KMS-11 (cell line): ENCODE measurements at regions not wholly inside any gene's neighbourhood (a gene's known extent, or its start where the extent isn't known, plus 50 kb on each side); places are given as distances from the start of the nearest gene placed in this dataset.

ENCODE experiments used
- H2AFZ ChIP-seq: fragments of 200-600 bp; sonication (generic); 2 replicates; pipeline ENCODE4 v1.6.1; 2016; ENCODE audit warnings: antibody characterized with exemption, mixed run types, low read depth
- H3K27ac ChIP-seq: fragments of 200-600 bp; sonication (generic); 2 replicates; pipeline ENCODE4 v1.6.1; 2016; ENCODE audit warnings: mild to moderate bottlenecking, mixed run types
- H3K27me3 ChIP-seq: fragments of 200-600 bp; sonication (generic); 2 replicates; pipeline ENCODE4 v1.6.1; 2017; ENCODE audit warnings: mild to moderate bottlenecking, low read depth, mixed run types, moderate library complexity; ENCODE audit not compliant: insufficient read depth
- H3K36me3 ChIP-seq: fragments of 200-600 bp; sonication (generic); 2 replicates; pipeline ENCODE4 v1.6.1; 2017; ENCODE audit warnings: mild to moderate bottlenecking, mixed run types; ENCODE audit not compliant: insufficient read depth
- H3K4me1 ChIP-seq: fragments of 200-600 bp; sonication (generic); 2 replicates; pipeline ENCODE4 v1.6.1; 2016; ENCODE audit warnings: mild to moderate bottlenecking, low read depth, mixed run types; ENCODE audit not compliant: poor library complexity, severe bottlenecking
- H3K4me2 ChIP-seq: fragments of 200-600 bp; sonication (generic); 2 replicates; pipeline ENCODE4 v1.7.0; 2016; ENCODE audit warnings: mild to moderate bottlenecking, mixed run types
- H3K4me3 ChIP-seq: fragments of 200-600 bp; sonication (generic); IDR thresholded peaks from 2 replicates; pipeline ENCODE4 v1.6.1; 2017; ENCODE audit warnings: low read depth, low read length, mixed read lengths; ENCODE audit not compliant: insufficient read depth
- H3K79me2 ChIP-seq: fragments of 200-600 bp; sonication (generic); 2 replicates; pipeline ENCODE4 v1.6.1; 2016; ENCODE audit warnings: low read depth, mixed run types; ENCODE audit not compliant: insufficient read depth
- H3K9ac ChIP-seq: fragments of 200-600 bp; sonication (generic); 2 replicates; pipeline ENCODE4 v1.6.1; 2016; ENCODE audit warnings: mild to moderate bottlenecking, mixed run types
- H4K20me1 ChIP-seq: fragments of 200-600 bp; sonication (generic); 2 replicates; pipeline ENCODE4 v1.6.1; 2016; ENCODE audit warnings: mild to moderate bottlenecking, mixed run types; ENCODE audit not compliant: insufficient read depth
- CTCF ChIP-seq: fragments of 200-600 bp; sonication (generic); conservative IDR thresholded peaks from 2 replicates; pipeline ENCODE4 v1.6.1; 2017; ENCODE audit warnings: low read depth, mild to moderate bottlenecking, antibody characterized with exemption, low read length, moderate library complexity, mixed read lengths

GRCh38 chr9:30944225-30944569, 1440.2 kb upstream of the ACO1 start:
- Histone ChIP-seq H3K9ac (no peak overlapping the region), H2AFZ (no peak overlapping the region), H3K79me2 (no peaks in the 10 kb centered on the region), H3K4me1 (no peaks in the 10 kb centered on the region), H3K4me2 (no peak overlapping the region), H3K27me3 (no peaks in the 10 kb centered on the region), H3K36me3 (no peaks in the 10 kb centered on the region), H3K4me3 (no peak overlapping the region), H4K20me1 (no peaks in the 10 kb centered on the region), H3K27ac (no peak overlapping the region)
- no peak for TF ChIP-seq CTCF

GRCh38 chr9:30944741-30945280, 1439.6 kb upstream of the ACO1 start:
- no peak overlapping the region for H3K27ac ChIP-seq
- no peak overlapping the region for H3K4me2 ChIP-seq
- no peaks in the 10 kb centered on the region for H3K36me3 ChIP-seq
- H3K4me3 ChIP-seq = no peak overlapping the region
- H3K27me3 ChIP-seq = no peaks in the 10 kb centered on the region
- H3K4me1 ChIP-seq = no peaks in the 10 kb centered on the region
- H3K79me2 ChIP-seq = no peaks in the 10 kb centered on the region
- H3K9ac ChIP-seq = no peak overlapping the region
- no peak for TF ChIP-seq CTCF
- H2AFZ ChIP-seq = no peak overlapping the region
- H4K20me1 ChIP-seq = no peaks in the 10 kb centered on the region

- H3K4me3 ChIP-seq = no peak overlapping the region
- H3K4me1 ChIP-seq = no peaks in the 10 kb centered on the region
- no peaks in the 10 kb centered on the region for H3K27me3 ChIP-seq
- no peaks in the 10 kb centered on the region for H4K20me1 ChIP-seq
- no peaks in the 10 kb centered on the region for H3K79me2 ChIP-seq
- no peaks in the 10 kb centered on the region for H3K36me3 ChIP-seq
- no peak overlapping the region for H3K9ac ChIP-seq
- H3K4me2 ChIP-seq = no peak overlapping the region
- no peak overlapping the region for H3K27ac ChIP-seq
- TF ChIP-seq CTCF = no peak
- no peak overlapping the region for H2AFZ ChIP-seq
Measured at GRCh38 chr9:30964332-30964731, 1420.1 kb upstream of the ACO1 start.

- Histone ChIP-seq H2AFZ (no peak overlapping the region), H3K36me3 (no peaks in the 10 kb centered on the region), H3K27me3 (no peaks in the 10 kb centered on the region), H3K4me1 (no peaks in the 10 kb centered on the region), H3K4me2 (no peak overlapping the region), H3K4me3 (no peak overlapping the region), H3K9ac (no peak overlapping the region), H3K79me2 (no peaks in the 10 kb centered on the region), H4K20me1 (no peaks in the 10 kb centered on the region), H3K27ac (no peak overlapping the region)
- TF ChIP-seq CTCF = no peak
Measured at GRCh38 chr9:30967476-30967875, 1417.0 kb upstream of the ACO1 start.
